Panc1 (cell line): ENCODE measurements at regions not wholly inside any gene's neighbourhood (a gene's known extent, or its start where the extent isn't known, plus 50 kb on each side); places are given as distances from the start of the nearest gene placed in this dataset.

ENCODE experiments used
- ATAC-seq: fragments of 200-7000 bp; cut with Tn5 transposase; 2 replicates; pipeline ENCODE4 v1.9.1; 2020; ENCODE audit warnings: mild to moderate bottlenecking, moderate library complexity
- BruUV-seq: library from RNA; stranded (reverse); fragments of 400-500 nt; replicated peaks from 2 replicates; lab custom pipeline; 2021; lab: Mats Ljungman, UMichigan
- CTCF ChIA-PET: fragments of 300-600 bp; sonication (Branson Sonifier 250); formaldehyde crosslinking; loops from one replicate; lab custom pipeline; 2022; ENCODE audit warnings: antibody characterized with exemption; lab: Charles Lee
- POLR2A ChIA-PET: fragments of 300-600 bp; sonication (Branson Sonifier 250); formaldehyde crosslinking; loops from one replicate; lab custom pipeline; 2022; ENCODE audit warnings: antibody characterized with exemption; lab: Charles Lee
- DNase-seq: peaks from one replicate; pipeline ENCODE4 v3.0.0-alpha.2; 2010; ENCODE audit warnings: low read depth, low spot score
- H3K27ac ChIP-seq: 2 replicates; pipeline ENCODE4 v1.5.1; 2011; ENCODE audit warnings: mild to moderate bottlenecking, low read length, inconsistent platforms
- H3K27me3 ChIP-seq: fragments of 200-500 bp; sonication (Bioruptor generic); 2 replicates; pipeline ENCODE4 v1.6.0; 2014; ENCODE audit warnings: low read length, inconsistent platforms; ENCODE audit not compliant: control insufficient read depth, insufficient read depth
- H3K36me3 ChIP-seq: fragments of 200-500 bp; sonication (Bioruptor generic); 2 replicates; pipeline ENCODE4 v1.5.1; 2014; ENCODE audit warnings: inconsistent platforms, mild to moderate bottlenecking, low read length, moderate library complexity; ENCODE audit not compliant: control insufficient read depth, insufficient read depth
- H3K4me1 ChIP-seq: 2 replicates; pipeline ENCODE4 v1.5.1; 2011; ENCODE audit warnings: inconsistent platforms, mild to moderate bottlenecking, low read length, moderate library complexity; ENCODE audit not compliant: control insufficient read depth, insufficient read depth
- H3K4me3 ChIP-seq, 2 experiments: 2 replicates each; pipeline ENCODE4 v1.5.1; 2011 to 2012; ENCODE audit warnings: low read depth in 2 of 2, low read length in 2 of 2, mild to moderate bottlenecking in 2 of 2, inconsistent platforms in 1 of 2, moderate library complexity in 1 of 2
- H3K9me3 ChIP-seq: fragments of 200-500 bp; sonication (Bioruptor generic); 2 replicates; pipeline ENCODE4 v1.5.1; 2014; ENCODE audit warnings: low read depth, mild to moderate bottlenecking, inconsistent platforms, low read length, moderate library complexity; ENCODE audit not compliant: control insufficient read depth, insufficient read depth
- CTCF ChIP-seq: fragments of 450-650 bp; IDR thresholded peaks from 2 replicates; pipeline ENCODE4 v1.5.1; 2017; ENCODE audit warnings: mild to moderate bottlenecking
- POLR2AphosphoS5 ChIP-seq: IDR thresholded peaks from 2 replicates; pipeline ENCODE4 v1.6.1; 2012; ENCODE audit warnings: mild to moderate bottlenecking, low read depth, low read length, moderate library complexity
- REST ChIP-seq, 2 experiments: IDR thresholded peaks; 2 replicates each; pipeline ENCODE4 v1.6.1; 2011 to 2012; ENCODE audit warnings: low read depth in 2 of 2, control low read depth in 1 of 2, low read length in 1 of 2, mild to moderate bottlenecking in 1 of 2, moderate library complexity in 1 of 2; ENCODE audit not compliant: insufficient read depth in 1 of 2
- SIN3A ChIP-seq: IDR thresholded peaks from 2 replicates; pipeline ENCODE4 v1.6.1; 2012; ENCODE audit warnings: low read depth, mild to moderate bottlenecking, low read length, moderate library complexity, borderline replicate concordance; ENCODE audit not compliant: insufficient read depth
- TCF7L2 ChIP-seq: IDR thresholded peaks from 2 replicates; pipeline ENCODE4 v1.6.1; 2011; ENCODE audit warnings: mild to moderate bottlenecking, low read depth, low read length, inconsistent platforms
- in situ Hi-C: cut with HindIII; loops from 2 replicates; pipeline ENCODE4 v1.10.0; 2016; ENCODE audit warnings: low sequenced_read_pairs, low pct_unique_long_range_greater_than_20kb
- intact Hi-C: fragments of 100-400 bp; cut with micrococcal nuclease; formaldehyde crosslinking; loops from one replicate; pipeline ENCODE4 v1.10.0; 2022; ENCODE audit not compliant: unreplicated experiment

DNA sequence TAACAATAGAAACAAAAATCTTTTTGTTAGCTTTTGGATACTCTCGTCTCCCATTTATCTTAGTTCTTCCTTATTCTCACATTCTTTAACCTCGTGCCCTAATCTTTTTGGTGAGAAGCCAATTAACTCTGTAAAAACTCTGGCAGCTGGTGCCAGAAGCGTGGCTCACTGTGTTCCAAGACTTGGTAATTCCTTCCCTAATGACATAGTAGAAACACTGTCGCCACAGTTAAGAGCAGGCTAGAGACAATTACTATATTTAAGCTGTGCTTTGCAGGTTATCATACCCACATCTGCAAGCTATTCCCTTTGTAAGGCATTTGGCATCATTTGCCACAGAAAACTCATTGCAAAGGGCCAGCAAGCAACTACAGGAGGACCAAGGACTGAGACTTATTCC, 160.9 kb upstream of the PIK3R1 start:
- POLR2A ChIA-PET: no interaction called here
- Histone ChIP-seq H3K9me3 (no peaks in the 10 kb centered on the region), H3K36me3 (no peaks in the 10 kb centered on the region), H3K27me3 (no peaks in the 10 kb centered on the region), H3K27ac (no peak overlapping the region), H3K4me3 (no peak overlapping the region), H3K4me1 (no peaks in the 10 kb centered on the region)
- no peak for DNase-seq
- CTCF ChIA-PET: no interaction called here
- BruUV-seq: no TSS peak
- in situ Hi-C loops: no loop called here
- no peak for ATAC-seq
- intact Hi-C loops: no loop called here
- TF ChIP-seq CTCF: no peak
- TF ChIP-seq TCF7L2: no peak
- TF ChIP-seq REST (IDR thresholded peaks at IDR 0.05; ENCODE audit: insufficient read depth in 1 of 2, low read depth in 2 of 2, low read length in 1 of 2): no peak
- TF ChIP-seq POLR2AphosphoS5: no peak
- TF ChIP-seq SIN3A: no peak

DNA sequence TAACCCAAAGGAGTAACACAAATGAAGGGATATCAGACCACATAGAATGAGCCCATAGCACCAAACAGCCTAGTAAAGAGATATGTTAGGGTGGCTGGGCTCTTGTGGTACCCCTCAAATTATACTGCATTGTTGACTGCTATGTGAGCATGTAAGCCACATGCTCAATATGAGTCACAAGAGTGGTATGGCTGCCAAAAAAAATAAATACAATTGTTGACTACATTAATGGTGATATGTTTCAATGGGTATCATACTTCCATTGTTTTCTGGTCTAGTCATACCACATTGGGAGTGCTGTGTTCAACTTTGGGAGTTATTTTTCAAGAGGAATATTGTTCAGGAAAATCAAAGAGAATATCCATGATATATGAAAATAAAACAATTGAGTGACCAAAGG, 162.4 kb upstream of the PIK3R1 start:
- no peak for ATAC-seq
- H3K9me3 ChIP-seq: no peaks in the 10 kb centered on the region
- no peak overlapping the region for H3K4me3 ChIP-seq
- no TSS peak for BruUV-seq
- no peaks in the 10 kb centered on the region for H3K4me1 ChIP-seq
- in situ Hi-C loops (no loop called here), intact Hi-C loops (no loop called here)
- H3K36me3 ChIP-seq: no peaks in the 10 kb centered on the region
- DNase-seq: no peak
- ChIA-PET CTCF (no interaction called here), POLR2A (no interaction called here)
- no peaks in the 10 kb centered on the region for H3K27me3 ChIP-seq
- TF ChIP-seq CTCF: no peak
- TF ChIP-seq TCF7L2: no peak
- TF ChIP-seq REST (IDR thresholded peaks at IDR 0.05; ENCODE audit: insufficient read depth in 1 of 2, low read depth in 2 of 2, low read length in 1 of 2): no peak
- no peak for TF ChIP-seq POLR2AphosphoS5
- no peak for TF ChIP-seq SIN3A
- H3K27ac ChIP-seq: no peak overlapping the region
